A549 (cell line): ENCODE measurements at regions not wholly inside any gene's neighbourhood (a gene's known extent, or its start where the extent isn't known, plus 50 kb on each side); places are given as distances from the start of the nearest gene placed in this dataset.

Experiments
- ATAC-seq, 2 experiments: fragments of 200-7000 bp in 1 of 2; fragments of >200 bp in 1 of 2; cut with Nextera tagmentation in 1 of 2; cut with Tn5 transposase in 1 of 2; 3 replicates each; pipeline versions ENCODE4 v1.8.0 to v1.9.1; 2018 to 2020; ENCODE audit warnings: mild to moderate bottlenecking in 1 of 2, moderate library complexity in 1 of 2
- CTCF ChIA-PET: fragments of 300-600 bp; sonication (Branson Sonifier 250); formaldehyde crosslinking; extraction: SDS; loops from one replicate; lab custom pipeline; 2021; ENCODE audit warnings: antibody characterized with exemption, inconsistent platforms; lab: Yijun Ruan, JAX
- POLR2A ChIA-PET: fragments of 350-600 bp; formaldehyde crosslinking; extraction: SDS; loops from one replicate; lab custom pipeline; 2021; ENCODE audit warnings: antibody characterized with exemption, inconsistent platforms; lab: Yijun Ruan, JAX
- DNase-seq, 2 experiments: peaks; one replicate each; pipeline versions ENCODE4 v3.0.0 to v3.0.0-alpha.2; 2011 to 2016; ENCODE audit warnings: low read depth in 1 of 2, low spot score in 1 of 2
- FAIRE-seq: peaks from 2 replicates; lab custom pipeline; 2011; peaks lifted over from hg19 to GRCh38; lab: Jason Lieb, UNC
- H3K27ac ChIP-seq, 2 experiments: fragments of >200 bp; sonication (Bioruptor Twin); formaldehyde crosslinking; 3 replicates each; pipeline ENCODE4 v1.5.1; 2016 to 2017
- H3K4me1 ChIP-seq: fragments of >200 bp; sonication (Bioruptor Twin); formaldehyde crosslinking; 3 replicates; pipeline ENCODE4 v1.6.1; 2016
- H3K4me2 ChIP-seq: fragments of >200 bp; sonication (Bioruptor Twin); formaldehyde crosslinking; 3 replicates; pipeline ENCODE4 v1.6.1; 2016
- H3K4me3 ChIP-seq: fragments of >200 bp; sonication (Bioruptor Twin); formaldehyde crosslinking; 3 replicates; pipeline ENCODE4 v1.5.1; 2016
- H3K9me3 ChIP-seq: fragments of >200 bp; sonication (Bioruptor Twin); formaldehyde crosslinking; 3 replicates; pipeline ENCODE4 v1.6.1; 2016
- ATOH8 ChIP-seq: fragments of 250-450 bp; sonication (Bioruptor Pico); IDR thresholded peaks from 2 replicates; pipeline ENCODE4 v1.5.0; 2020; ENCODE audit warnings: low read depth, mild to moderate bottlenecking, moderate library complexity
- BHLHE40 ChIP-seq: IDR thresholded peaks from 2 replicates; pipeline ENCODE4 v1.6.1; 2012; ENCODE audit warnings: low read depth, low read length, inconsistent platforms
- CBX8 ChIP-seq: fragments of 200-600 bp; sonication (generic); IDR thresholded peaks from 2 replicates; pipeline ENCODE4 v1.6.1; 2016
- CHD2 ChIP-seq: fragments of 150-350 bp; IDR thresholded peaks from 2 replicates; pipeline ENCODE4 v1.6.1; 2014; ENCODE audit warnings: low read length; ENCODE audit not compliant: partially characterized antibody
- CTCF ChIP-seq: fragments of >200 bp; sonication (Bioruptor Twin); formaldehyde crosslinking; IDR thresholded peaks from 3 replicates; pipeline ENCODE4 v1.5.1; 2016
- E2F6 ChIP-seq: IDR thresholded peaks from 2 replicates; pipeline ENCODE4 v1.6.1; 2012; ENCODE audit warnings: low read depth, borderline replicate concordance
- EP300 ChIP-seq, 2 experiments: fragments of >200 bp; sonication (Bioruptor Twin); formaldehyde crosslinking; IDR thresholded peaks; 2 replicates in 1 of 2; 3 replicates in 1 of 2; pipeline ENCODE4 v1.6.1; 2016 to 2017
- FOSL2 ChIP-seq, 2 experiments: fragments of 450-650 bp in 1 of 2; fragments of >200 bp in 1 of 2; sonication (Bioruptor Twin) in 1 of 2; formaldehyde crosslinking; IDR thresholded peaks; 2 replicates each; pipeline versions ENCODE4 v1.5.0 to v1.6.1; 2016 to 2020; ENCODE audit warnings: mild to moderate bottlenecking in 1 of 2, moderate library complexity in 1 of 2
- FOXS1 ChIP-seq: fragments of 250-450 bp; sonication (Bioruptor Pico); IDR thresholded peaks from 2 replicates; pipeline ENCODE4 v1.5.0; 2020; ENCODE audit warnings: mild to moderate bottlenecking, moderate library complexity
- HDAC2 ChIP-seq: fragments of 200-600 bp; sonication (generic); IDR thresholded peaks from 2 replicates; pipeline ENCODE4 v1.6.1; 2016
- HOXB13 ChIP-seq: fragments of 250-450 bp; sonication (Bioruptor Pico); IDR thresholded peaks from 2 replicates; pipeline ENCODE4 v1.5.0; 2020; ENCODE audit warnings: low read depth, mild to moderate bottlenecking, moderate library complexity
- HOXB5 ChIP-seq: fragments of 250-450 bp; sonication (Bioruptor Pico); IDR thresholded peaks from 2 replicates; pipeline ENCODE4 v1.5.0; 2020; ENCODE audit warnings: mild to moderate bottlenecking, moderate library complexity
- JUNB ChIP-seq: fragments of >200 bp; sonication (Bioruptor Twin); formaldehyde crosslinking; IDR thresholded peaks from 2 replicates; pipeline ENCODE4 v1.6.1; 2016
- NPAS2 ChIP-seq: fragments of 250-450 bp; sonication (Bioruptor Pico); IDR thresholded peaks from 2 replicates; pipeline ENCODE4 v1.8.0; 2022; ENCODE audit warnings: mild to moderate bottlenecking, moderate library complexity, borderline replicate concordance
- POLR2A ChIP-seq: IDR thresholded peaks from 2 replicates; pipeline ENCODE4 v1.6.1; 2012; ENCODE audit warnings: mild to moderate bottlenecking, low read length
- RAD21 ChIP-seq, 2 experiments: fragments of >200 bp in 1 of 2; sonication (Bioruptor Twin) in 1 of 2; formaldehyde crosslinking in 1 of 2; IDR thresholded peaks in 1 of 2; conservative IDR thresholded peaks in 1 of 2; 2 replicates in 1 of 2; 3 replicates in 1 of 2; pipeline ENCODE4 v1.6.1; 2012 to 2018; ENCODE audit warnings: inconsistent platforms in 1 of 2
- RARB ChIP-seq: fragments of 250-450 bp; sonication (Bioruptor Pico); IDR thresholded peaks from 2 replicates; pipeline ENCODE4 v1.8.0; 2021; ENCODE audit warnings: mild to moderate bottlenecking, moderate library complexity
- RCOR1 ChIP-seq: fragments of 150-350 bp; IDR thresholded peaks from 2 replicates; pipeline ENCODE4 v1.6.1; 2014; ENCODE audit warnings: antibody characterized with exemption, low read length, low read depth
- REST ChIP-seq: fragments of 200-600 bp; sonication (generic); IDR thresholded peaks from 2 replicates; pipeline ENCODE4 v1.6.1; 2016; ENCODE audit warnings: antibody characterized with exemption, mild to moderate bottlenecking, moderate library complexity
- RNF2 ChIP-seq: fragments of 200-600 bp; sonication (generic); IDR thresholded peaks from 2 replicates; pipeline ENCODE4 v1.6.1; 2016; ENCODE audit warnings: low read depth, mild to moderate bottlenecking, antibody characterized with exemption, moderate library complexity, borderline replicate concordance
- SMC3 ChIP-seq: fragments of >200 bp; sonication (Bioruptor Twin); formaldehyde crosslinking; IDR thresholded peaks from 3 replicates; pipeline ENCODE4 v1.6.1; 2018; ENCODE audit warnings: inconsistent platforms
- TFCP2L1 ChIP-seq: fragments of 250-450 bp; sonication (Bioruptor Pico); IDR thresholded peaks from 2 replicates; pipeline ENCODE4 v1.5.0; 2021; ENCODE audit warnings: mild to moderate bottlenecking
- WGBS: methylation state at CpG from one replicate; pipeline ENCODE4 v1.1.6; 2017; ENCODE audit errors: missing lambda C conversion rate; 5-methylcytosine and 5-hydroxymethylcytosine counted together
- TF ChIP-seq, protein P1 (sequence below): IDR thresholded peaks from 2 replicates; pipeline ENCODE4 v1.6.1; 2012
- TF ChIP-seq, protein P2 (sequence below): IDR thresholded peaks from 2 replicates; pipeline ENCODE4 v1.6.1; 2012
- TF ChIP-seq, protein P3 (sequence below): fragments of 450-650 bp; IDR thresholded peaks from 2 replicates; pipeline ENCODE4 v1.6.1; 2014; ENCODE audit warnings: antibody characterized with exemption

GRCh38 chr2:190129421-190130199 is 67.1 kb upstream of the MSTN start:
- TF ChIP-seq RARB (CRISPR knock-in tag) (no peak), NPAS2 (no peak), TFCP2L1 (CRISPR knock-in tag) (no peak), FOSL2 (IDR thresholded peaks at IDR 0.05) (no peak), FOSL2 (CRISPR knock-in tag; IDR thresholded peaks at IDR 0.05) (no peak), RAD21 (conservative IDR thresholded peaks at IDR 0.05 in 1 of 2, IDR thresholded peaks at IDR 0.05 in 1 of 2) (no peak), SMC3 (no peak), E2F6 (no peak), POLR2A (no peak), EP300 (IDR thresholded peaks at IDR 0.05) (no peak), CTCF (no peak), CHD2 (no peak), JUNB (no peak), HDAC2 (no peak), RCOR1 (no peak)
- TF ChIP-seq, protein P1, sequence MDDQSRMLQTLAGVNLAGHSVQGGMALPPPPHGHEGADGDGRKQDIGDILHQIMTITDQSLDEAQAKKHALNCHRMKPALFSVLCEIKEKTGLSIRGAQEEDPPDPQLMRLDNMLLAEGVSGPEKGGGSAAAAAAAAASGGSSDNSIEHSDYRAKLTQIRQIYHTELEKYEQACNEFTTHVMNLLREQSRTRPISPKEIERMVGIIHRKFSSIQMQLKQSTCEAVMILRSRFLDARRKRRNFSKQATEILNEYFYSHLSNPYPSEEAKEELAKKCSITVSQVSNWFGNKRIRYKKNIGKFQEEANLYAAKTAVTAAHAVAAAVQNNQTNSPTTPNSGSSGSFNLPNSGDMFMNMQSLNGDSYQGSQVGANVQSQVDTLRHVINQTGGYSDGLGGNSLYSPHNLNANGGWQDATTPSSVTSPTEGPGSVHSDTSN = no peak
- TF ChIP-seq, protein P2, sequence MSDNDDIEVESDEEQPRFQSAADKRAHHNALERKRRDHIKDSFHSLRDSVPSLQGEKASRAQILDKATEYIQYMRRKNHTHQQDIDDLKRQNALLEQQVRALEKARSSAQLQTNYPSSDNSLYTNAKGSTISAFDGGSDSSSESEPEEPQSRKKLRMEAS = no peak
- H3K4me1 ChIP-seq = no peaks in the 10 kb centered on the region
- FAIRE-seq = no peak
- WGBS = 85% methylated on average over 1 of the region's 1 CpG
- no peak overlapping the region for H3K27ac ChIP-seq
- 0 out of 3 replicates have a peak, but pooled peaks cover 2% of the 10 kb centered on the region for H3K9me3 ChIP-seq
- no peak for ATAC-seq
- DNase-seq = no peak
- ChIA-PET POLR2A (no interaction called here), CTCF (interaction anchor here (0.6 to 1.2 kb wide), 3 partner anchors 41 to 381 kb away, joined by 3 read pairs; no protein-coding TSS in a partner anchor)
- H3K4me3 ChIP-seq = no peak overlapping the region
- H3K4me2 ChIP-seq = no peak overlapping the region

GRCh38 chr2:190127651-190128050 is 65.1 kb upstream of the MSTN start:
- Histone ChIP-seq H3K4me3 (no peak overlapping the region), H3K27ac (no peak overlapping the region), H3K4me1 (no peaks in the 10 kb centered on the region), H3K9me3 (no peaks in the 10 kb centered on the region), H3K4me2 (no peak overlapping the region)
- FAIRE-seq (no peak), DNase-seq (no peak), ATAC-seq (no peak)
- ChIA-PET POLR2A (no interaction called here), CTCF (interaction anchor here (1.9 kb wide), 1 partner anchor 53 kb away, joined by 5 read pairs; a partner anchor contains a TSS)
- TF ChIP-seq FOXS1 (CRISPR knock-in tag) (no peak), BHLHE40 (no peak), RCOR1 (no peak), POLR2A (no peak), REST (no peak), RNF2 (no peak), HOXB5 (no peak), CBX8 (no peak), ATOH8 (CRISPR knock-in tag) (no peak), FOSL2 (IDR thresholded peaks at IDR 0.05) (no peak), FOSL2 (CRISPR knock-in tag; IDR thresholded peaks at IDR 0.05) (no peak), HOXB13 (CRISPR knock-in tag) (no peak), RAD21 (conservative IDR thresholded peaks at IDR 0.05 in 1 of 2, IDR thresholded peaks at IDR 0.05 in 1 of 2) (no peak)
- TF ChIP-seq, protein P1 = no peak
- TF ChIP-seq, protein P3, sequence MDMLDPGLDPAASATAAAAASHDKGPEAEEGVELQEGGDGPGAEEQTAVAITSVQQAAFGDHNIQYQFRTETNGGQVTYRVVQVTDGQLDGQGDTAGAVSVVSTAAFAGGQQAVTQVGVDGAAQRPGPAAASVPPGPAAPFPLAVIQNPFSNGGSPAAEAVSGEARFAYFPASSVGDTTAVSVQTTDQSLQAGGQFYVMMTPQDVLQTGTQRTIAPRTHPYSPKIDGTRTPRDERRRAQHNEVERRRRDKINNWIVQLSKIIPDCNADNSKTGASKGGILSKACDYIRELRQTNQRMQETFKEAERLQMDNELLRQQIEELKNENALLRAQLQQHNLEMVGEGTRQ = no peak
- TF ChIP-seq, protein P2 = no peak
